GM21423 (cell line): ENCODE measurements at regions not wholly inside any gene's neighbourhood (a gene's known extent, or its start where the extent isn't known, plus 50 kb on each side); places are given as distances from the start of the nearest gene placed in this dataset.

Source experiments
- ATAC-seq: cut with Tn5 transposase; IDR thresholded peaks from one replicate; pipeline ENCODE4 v1.9.1; 2021; ENCODE audit warnings: mild to moderate bottlenecking, moderate library complexity; ENCODE audit not compliant: unreplicated experiment

DNA sequence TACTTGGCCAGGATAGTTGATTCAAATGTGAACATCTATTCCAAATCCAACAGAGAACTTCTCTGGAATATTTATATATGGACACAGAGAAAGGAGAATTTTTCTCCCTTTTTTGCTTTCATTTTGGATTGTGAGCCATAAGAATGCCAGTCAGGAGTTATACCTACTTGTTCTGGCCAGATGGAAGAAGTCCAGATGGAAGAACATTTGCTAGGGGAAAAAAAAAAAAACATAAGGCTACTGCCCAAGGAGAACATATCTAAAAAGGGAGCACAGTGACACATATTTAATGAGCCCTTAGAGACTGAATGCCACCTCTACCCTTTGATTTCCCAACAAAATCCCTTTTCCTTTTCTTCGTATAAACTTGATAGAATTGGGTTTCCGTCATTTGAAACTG, 61.7 kb upstream of the PPP2R2B start:
- no peak for ATAC-seq

DNA sequence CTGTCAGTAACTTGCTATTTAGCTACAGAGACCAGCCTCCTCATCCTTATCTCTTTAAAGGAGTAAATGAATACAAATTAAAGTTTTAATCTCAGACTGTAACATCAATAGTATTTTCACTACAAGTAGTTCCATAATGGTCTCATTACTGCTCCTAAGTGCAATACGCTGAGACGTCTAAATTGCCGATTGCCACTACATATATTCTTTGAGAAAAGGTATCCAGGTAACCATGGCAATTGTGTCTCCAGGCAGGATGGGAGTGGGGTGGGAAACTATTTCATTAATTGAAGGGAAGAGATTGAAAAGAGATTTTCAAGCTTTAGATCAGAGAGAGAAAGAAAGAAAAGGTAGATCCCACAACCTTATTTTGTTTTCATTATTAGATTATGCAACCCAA, 65.5 kb upstream of the PPP2R2B start:
- no peak for ATAC-seq

DNA sequence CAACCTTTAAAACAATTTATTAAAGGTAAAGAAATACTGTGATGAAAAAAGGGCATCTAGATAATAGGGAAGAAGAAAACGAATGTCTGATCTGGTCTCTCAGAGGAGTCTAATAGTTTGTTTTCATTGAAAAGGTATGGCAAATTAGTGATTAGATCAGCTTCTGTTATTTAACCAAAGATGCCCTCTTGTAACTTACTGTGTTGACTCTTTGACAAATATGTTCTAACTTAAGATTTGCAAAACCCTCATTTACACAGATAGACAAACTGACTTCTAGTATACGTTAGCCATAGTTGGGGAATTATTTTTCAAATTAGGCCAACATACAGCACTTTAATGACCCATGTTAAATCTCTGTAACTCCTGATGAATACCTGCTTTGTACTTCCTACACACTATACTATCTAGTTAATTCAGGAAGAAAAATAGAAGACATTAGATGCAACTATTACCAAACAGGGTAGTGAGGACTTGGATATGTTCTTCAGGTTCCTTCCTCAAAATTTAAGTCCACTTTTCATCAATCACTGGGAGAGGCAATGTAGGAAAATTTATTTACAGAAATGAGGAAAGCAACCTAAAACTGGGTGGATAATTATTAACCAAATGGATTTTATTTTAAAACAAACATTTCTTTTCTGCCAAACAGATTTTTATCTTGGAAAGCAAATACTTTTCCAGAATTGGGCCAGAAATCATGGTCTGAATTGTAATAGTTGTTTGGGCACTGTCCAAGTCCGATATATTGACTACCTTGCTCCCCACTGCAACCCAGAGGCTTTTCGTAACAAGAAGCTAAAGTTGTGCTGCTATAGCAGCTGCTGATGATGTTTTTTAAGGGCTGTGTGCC, 66.4 kb upstream of the PPP2R2B start:
- no peak for ATAC-seq

DNA sequence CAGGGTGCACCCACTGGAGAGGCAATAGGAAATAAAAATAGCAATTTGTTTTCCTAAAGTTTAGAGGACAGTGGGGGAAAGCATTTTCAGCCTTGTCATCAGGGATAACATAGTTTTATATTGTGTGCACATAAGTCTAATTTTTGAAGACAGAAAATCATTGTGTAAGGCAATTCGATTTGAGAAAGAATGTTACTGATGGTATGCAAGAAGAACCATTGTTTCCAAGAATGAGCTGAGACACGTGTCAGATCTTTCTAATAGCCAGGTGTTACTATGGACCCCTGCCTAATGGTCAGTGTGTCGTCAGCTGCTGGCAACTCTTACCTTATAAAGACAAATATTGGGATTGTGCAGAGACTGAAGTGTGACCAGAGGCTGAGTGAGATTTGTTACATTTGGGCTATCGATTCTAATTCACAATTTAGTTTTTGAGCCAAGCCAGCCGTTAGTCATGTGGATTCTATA, 67.1 kb upstream of the PPP2R2B start:
- ATAC-seq, result no peak

DNA sequence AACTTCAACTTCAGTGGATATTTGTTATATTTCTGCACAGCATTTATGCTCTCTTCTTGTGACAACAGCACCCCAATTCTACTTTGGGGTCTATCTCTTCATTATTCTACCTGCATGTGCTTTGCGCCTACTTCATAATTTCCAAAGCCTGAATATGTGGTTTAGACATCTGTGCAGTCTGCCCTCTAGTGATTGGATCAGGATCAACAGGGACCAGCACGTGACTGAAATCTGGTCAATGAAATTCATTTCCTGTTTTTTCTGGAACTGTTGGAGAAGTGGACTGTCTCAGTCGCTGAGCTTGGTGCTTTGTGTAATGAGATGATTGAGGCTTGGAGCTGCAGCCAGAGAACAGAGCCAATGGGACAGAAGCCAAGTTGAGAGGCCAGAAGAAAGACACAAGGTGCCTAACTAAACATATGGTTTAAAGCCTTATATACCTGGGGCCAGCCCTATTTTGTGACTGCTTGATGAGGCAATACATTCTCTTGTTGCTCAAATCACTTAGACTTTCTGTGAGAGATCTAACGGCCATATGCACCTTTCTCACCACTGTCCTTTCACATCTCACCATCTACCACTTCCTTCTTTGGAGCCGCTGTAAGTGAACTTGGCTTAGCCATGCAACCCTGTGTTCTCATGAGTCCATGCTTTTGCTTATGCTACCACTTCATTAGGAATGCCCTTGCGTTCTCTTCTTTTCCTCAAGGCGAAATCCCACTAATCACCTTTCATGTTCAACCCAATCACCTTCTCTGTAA, 68.8 kb upstream of the PPP2R2B start:
- ATAC-seq, result peak; percentile 80

DNA sequence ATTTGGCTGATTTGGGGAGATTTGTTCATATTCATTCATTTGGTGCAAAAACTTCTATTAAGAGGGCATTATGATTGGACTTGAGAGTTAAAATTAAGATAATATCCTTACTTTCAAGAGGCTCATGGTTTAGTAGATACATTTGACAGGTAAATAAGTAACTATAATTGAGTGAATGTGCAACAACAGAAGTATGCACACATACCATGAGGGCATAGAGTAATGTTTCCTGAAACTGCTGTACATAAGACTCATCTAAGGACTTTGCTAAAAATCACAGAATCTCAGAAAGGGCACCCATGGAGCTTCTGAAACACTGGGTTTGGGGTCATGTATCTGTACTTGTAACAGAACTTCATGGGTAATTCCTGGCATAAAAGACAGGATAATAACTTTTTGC, 70.1 kb upstream of the PPP2R2B start:
- ATAC-seq, result no peak

DNA sequence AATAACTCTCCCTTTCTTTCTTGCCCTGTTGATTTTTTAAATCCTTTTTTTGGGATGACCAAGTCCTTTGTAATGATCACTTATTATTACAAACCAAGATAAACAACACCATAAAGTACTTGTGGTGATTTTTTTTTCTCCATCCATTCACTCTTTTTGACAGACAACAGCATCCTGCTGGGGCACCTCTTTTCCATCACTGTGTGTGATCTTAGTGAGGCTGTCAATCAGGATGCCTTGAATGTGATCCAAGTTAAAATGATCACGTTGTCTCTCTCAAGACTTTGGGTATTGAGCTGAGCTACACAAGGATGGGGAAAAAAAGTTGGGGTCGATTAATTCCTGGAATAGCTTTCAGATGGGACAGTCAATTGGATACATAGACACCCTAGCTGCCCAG, 73.6 kb upstream of the PPP2R2B start:
- no peak for ATAC-seq

DNA sequence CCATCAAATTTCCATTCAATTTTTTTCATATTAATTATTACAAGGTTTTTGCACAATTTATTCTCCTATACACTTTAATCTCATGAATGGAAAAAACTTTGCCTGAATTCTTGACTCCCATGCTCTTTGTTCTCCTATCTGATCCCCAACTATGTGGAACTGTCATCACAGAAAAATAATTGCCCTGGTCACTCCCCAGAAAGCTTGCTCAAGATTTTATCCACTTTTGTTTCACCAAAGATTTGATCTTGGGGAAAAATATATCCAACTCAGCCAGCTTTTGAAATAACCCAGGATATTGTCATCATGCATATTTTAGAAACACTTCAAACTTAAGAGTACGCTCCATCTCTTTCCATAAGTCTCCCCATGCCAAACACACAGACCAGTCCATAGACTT, 77.7 kb upstream of the PPP2R2B start:
- ATAC-seq, result no peak

DNA sequence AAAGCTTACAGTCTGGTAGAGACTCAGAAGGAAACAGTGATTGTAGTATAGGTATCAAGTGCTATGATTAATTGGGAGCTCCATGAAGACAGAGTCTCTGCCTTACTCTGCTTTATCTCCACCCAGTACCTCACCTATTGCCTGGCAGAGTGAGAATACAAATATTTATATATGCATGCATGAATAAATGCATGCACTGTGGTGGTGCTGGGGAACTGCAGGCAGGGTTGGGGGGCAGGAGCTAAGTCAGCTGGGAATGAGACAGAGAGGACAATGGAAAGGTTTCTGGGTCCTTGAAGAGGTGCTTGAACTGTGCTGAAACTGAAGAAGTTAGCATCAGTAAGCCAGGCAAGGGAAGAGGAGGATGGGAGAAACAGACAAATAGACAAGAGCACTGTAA, 80.8 kb upstream of the PPP2R2B start:
- ATAC-seq, result no peak

DNA sequence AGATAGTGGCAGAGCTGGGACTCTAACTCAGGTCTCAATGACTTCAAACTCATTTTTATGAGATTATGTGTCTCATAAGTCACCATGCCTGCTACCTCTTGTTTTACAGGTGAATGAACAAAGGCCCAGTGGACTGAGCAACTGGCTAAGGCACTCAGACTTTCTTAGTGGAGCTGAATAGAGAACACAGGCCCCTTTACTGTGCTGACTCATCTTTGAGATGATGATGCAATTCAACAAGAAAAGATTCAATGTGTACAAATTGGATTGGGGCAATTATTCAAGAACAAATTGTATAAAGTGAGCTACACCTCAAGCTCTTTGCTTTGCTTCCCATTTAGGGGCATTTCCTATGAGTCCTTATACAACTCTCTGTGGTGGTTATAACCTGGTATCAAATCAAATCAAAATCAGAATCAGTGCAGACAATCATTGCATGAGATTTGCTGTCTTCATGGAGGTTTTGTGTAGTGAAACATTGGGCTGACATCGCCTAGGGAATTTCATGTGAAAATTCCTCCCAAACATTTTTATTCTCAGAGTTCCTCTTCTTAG, 84.3 kb upstream of the PPP2R2B start:
- ATAC-seq, result no peak

DNA sequence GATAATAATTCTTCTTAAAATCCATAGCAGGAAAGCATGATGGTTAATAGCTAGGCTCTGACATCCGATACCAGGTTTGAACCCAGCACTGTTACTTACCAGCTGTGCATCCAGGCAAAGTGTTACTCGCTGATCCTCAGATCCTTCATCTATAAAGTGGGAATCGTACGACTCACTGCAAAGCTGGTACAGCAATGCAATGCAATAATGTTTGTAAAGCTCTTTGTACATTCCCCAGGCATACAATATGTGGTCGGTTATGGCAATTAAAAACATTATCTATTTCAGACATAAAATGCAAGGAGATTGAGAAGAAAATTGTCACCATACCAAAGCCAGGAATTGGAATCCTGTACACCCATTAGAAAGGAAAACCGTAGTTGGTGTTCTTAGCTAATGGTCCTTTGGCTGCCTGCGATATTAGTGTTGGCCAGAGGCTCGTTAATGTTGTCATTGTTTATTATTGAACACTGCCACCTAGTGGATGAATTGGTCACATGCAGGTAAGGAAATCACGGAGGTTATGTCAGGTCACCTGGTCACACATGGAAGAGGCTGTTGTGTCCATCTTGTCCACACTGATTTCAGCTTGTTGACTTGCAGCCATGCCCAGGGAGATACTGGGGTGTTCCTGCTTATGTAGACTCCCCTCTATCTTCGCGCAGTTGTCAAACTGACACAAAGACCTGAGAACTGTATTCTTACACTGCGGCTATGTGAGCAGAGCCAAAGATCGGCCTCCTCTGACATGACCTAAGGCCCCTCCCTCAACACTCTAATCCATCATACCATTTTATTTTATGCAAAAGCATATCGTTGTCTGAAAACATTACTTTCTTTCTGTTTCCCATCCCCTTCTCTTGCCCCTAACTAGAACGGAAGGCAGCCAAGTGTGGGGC, 87.5 kb upstream of the PPP2R2B start:
- ATAC-seq, result peak; percentile 96

DNA sequence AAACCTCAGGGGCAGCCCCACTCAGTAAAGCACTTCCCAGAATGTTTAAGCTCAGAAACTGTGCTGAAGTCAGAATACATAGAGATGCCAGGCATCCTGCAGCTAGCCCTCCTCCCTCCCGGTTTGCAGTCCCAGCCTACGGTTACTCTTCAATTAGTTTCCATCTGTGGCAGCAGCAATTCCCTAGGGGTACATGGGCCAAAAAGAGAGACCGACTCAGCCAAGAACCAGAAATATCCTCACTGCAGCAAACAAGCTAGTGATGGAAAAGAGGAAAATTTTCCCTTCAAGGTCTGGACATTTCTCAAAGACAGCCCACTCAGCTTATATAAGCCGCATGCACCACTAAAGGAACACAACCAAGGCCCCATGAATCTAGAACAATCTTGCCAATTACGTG, 89.1 kb upstream of the PPP2R2B start:
- no peak for ATAC-seq

DNA sequence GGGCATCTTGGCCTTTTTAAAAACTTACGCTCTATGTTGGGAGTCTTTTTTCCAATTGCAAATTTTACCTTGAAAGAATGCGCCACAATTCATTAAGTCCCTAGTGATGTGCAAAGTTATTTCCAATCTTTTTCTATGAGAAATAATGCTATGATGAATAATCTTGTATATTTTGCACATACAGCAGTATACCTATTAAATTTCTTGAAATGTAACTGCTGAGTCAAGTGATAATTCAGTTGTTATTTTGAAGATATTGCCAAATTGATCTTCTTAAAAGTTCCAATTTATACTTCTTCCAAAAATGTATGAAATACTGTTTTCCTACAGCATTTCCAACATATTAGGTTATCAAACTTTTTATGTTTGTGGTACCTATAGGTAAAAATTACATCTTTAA, 92.8 kb upstream of the PPP2R2B start:
- ATAC-seq, result no peak

DNA sequence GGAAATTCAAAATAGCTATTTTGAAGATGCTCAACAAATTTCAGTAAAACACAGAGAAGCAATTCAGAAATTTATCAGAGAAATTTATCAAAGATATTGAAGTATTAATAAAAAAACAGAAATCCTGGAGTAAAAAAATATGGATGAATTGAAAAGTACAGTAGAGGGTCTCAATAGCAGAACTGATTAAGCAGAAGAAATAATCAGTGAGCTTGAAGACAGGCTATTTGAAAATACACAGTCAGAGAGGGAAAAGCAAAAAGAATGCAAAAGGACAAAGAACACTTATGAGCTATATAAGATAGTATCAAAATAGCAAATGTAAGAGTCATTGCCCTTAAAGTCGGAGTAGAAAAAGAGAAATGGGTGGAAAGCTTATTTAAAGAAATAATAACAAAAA, 107.9 kb upstream of the PPP2R2B start:
- no peak for ATAC-seq

DNA sequence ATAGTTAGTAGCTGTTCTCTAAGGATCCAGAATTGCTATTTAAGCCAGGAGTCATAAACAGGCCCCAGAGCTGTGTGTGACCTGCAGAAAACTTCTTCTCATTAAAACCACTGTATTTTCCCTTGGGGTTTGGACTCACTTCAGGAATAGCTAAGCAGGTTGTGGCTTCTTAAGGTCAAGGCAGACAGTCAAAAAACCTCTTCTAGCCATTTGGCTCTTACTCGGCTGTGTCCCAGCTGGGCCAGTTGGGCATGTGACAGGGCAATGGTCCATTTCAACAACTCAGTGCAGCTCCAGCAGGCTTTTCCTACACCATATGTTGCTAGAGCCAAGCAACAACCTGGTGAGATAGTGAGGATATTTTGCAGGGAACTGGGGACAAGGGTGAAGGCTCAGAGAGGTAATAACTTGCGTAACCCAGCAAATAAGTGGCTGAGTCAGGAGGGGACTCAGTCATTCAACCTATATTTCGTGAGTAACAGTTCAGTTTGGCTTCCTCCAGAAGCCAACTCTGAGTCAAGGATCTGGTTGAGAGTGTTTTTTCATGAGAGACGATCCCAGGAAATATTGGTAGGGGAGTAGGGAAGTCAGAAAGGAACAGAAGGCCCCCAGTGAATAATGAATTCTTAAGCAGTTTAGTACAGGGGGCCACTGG, 115.4 kb upstream of the PPP2R2B start:
- no peak for ATAC-seq

DNA sequence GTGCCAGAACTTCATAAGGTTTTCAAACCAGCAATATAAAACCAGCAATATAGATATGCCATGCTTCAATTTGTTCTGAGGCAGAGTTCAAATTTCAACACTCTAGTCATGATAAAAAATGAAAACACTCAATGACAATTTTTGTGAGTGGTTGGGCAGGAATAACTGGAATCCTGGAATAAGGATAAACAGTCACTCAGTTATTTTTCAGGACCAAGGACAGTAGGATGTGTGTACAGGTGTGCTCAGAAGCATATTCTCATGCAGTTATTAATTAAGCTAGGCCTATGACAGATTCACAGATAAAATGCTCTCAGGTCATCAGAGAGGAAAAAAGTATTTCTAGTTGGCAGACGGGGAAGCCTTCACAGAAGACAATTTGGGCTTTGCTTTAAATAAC, 117.3 kb upstream of the PPP2R2B start:
- ATAC-seq, result no peak

DNA sequence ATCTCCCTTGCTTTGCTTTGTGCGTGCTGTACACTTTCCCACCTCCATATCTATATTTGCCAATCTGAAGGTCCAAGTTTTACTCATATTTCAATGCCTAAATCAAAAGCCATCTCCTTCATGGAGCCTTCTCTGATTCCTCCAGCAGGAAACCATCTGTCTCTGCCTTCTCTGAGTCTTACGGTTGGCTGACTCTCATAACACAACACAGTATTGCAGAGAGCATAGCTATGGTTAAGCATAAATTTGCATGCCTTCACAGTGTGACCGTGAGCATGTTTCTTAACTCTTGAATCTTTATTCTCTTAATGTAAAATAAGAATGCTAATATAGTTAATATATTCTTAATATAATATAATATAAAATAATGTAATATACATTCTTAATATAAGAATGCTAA, 136.8 kb upstream of the PPP2R2B start:
- ATAC-seq, result no peak

DNA sequence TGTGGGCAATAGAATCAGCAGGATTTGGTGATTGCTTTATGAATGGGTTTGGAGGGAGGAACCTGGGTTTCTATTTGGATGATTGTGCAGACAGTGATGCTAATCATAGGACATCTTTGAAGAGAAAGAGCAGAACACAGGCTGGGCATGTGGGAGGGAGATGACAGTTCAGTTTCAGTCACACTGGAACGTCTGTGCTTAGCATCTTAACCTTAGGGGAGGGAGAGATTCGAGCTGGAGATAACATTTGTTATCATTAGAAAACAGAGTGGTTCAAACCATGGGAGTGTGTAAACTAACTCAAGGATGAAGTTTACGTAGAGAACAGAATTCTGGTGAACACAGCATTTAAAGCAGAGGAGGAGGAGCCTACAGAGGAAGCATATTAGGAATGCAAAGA, 138.6 kb upstream of the PPP2R2B start:
- ATAC-seq, result no peak

DNA sequence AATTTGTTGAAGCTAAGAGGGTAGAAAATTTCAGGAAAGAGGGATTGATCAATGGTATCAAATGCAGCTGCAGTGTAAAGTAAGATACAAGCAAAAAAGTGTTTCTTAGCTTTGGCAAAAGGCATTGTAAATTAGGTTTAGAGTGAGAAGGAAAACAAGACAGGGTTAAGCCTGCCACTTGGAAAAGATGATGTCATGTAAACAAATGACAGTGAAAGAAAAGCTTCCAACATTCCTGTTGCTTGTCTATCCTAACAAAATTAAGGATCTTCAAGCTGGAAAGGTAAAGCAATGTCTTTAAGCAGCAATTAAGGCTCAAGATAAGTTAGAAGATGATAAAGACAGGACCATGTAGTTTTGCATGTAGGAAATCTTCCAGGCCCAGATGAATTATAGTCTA, 139.1 kb upstream of the PPP2R2B start:
- no peak for ATAC-seq

DNA sequence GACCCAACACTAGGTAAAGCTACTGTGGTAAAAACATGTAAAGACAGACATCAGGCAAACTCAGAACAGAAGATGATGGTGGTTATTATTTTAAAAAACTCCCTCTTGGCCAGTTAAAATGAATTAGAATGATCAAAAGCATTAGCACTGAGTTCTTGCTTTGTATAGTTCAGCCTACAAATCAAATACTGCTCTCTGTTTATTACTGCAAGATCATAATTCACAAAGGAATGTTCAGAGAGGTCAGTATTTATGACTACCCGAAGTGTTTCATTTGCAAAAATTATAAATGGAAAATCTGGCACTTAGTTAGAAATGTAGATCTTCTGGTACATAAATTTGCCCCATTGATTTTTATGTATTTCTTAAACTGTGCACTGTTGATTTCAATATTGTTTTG, 140.3 kb upstream of the PPP2R2B start:
- no peak for ATAC-seq
